A549 (cell line): ENCODE measurements at regions not wholly inside any gene's neighbourhood (a gene's known extent, or its start where the extent isn't known, plus 50 kb on each side); places are given as distances from the start of the nearest gene placed in this dataset.

ENCODE experiments used
- ATAC-seq, 2 experiments: fragments of 200-7000 bp in 1 of 2; fragments of >200 bp in 1 of 2; cut with Nextera tagmentation in 1 of 2; cut with Tn5 transposase in 1 of 2; 3 replicates each; pipeline versions ENCODE4 v1.8.0 to v1.9.1; 2018 to 2020; ENCODE audit warnings: mild to moderate bottlenecking in 1 of 2, moderate library complexity in 1 of 2
- CTCF ChIA-PET: fragments of 300-600 bp; sonication (Branson Sonifier 250); formaldehyde crosslinking; extraction: SDS; loops from one replicate; lab custom pipeline; 2021; ENCODE audit warnings: antibody characterized with exemption, inconsistent platforms; lab: Yijun Ruan, JAX
- POLR2A ChIA-PET: fragments of 350-600 bp; formaldehyde crosslinking; extraction: SDS; loops from one replicate; lab custom pipeline; 2021; ENCODE audit warnings: antibody characterized with exemption, inconsistent platforms; lab: Yijun Ruan, JAX
- DNase-seq, 2 experiments: peaks; one replicate each; pipeline versions ENCODE4 v3.0.0 to v3.0.0-alpha.2; 2011 to 2016; ENCODE audit warnings: low read depth in 1 of 2, low spot score in 1 of 2
- FAIRE-seq: peaks from 2 replicates; lab custom pipeline; 2011; peaks lifted over from hg19 to GRCh38; lab: Jason Lieb, UNC
- H3K27ac ChIP-seq, 2 experiments: fragments of >200 bp; sonication (Bioruptor Twin); formaldehyde crosslinking; 3 replicates each; pipeline ENCODE4 v1.5.1; 2016 to 2017
- H3K4me1 ChIP-seq: fragments of >200 bp; sonication (Bioruptor Twin); formaldehyde crosslinking; 3 replicates; pipeline ENCODE4 v1.6.1; 2016
- H3K4me2 ChIP-seq: fragments of >200 bp; sonication (Bioruptor Twin); formaldehyde crosslinking; 3 replicates; pipeline ENCODE4 v1.6.1; 2016
- H3K4me3 ChIP-seq: fragments of >200 bp; sonication (Bioruptor Twin); formaldehyde crosslinking; 3 replicates; pipeline ENCODE4 v1.5.1; 2016
- H3K9me3 ChIP-seq: fragments of >200 bp; sonication (Bioruptor Twin); formaldehyde crosslinking; 3 replicates; pipeline ENCODE4 v1.6.1; 2016
- ATOH8 ChIP-seq: fragments of 250-450 bp; sonication (Bioruptor Pico); IDR thresholded peaks from 2 replicates; pipeline ENCODE4 v1.5.0; 2020; ENCODE audit warnings: low read depth, mild to moderate bottlenecking, moderate library complexity
- CEBPB ChIP-seq, 2 experiments: fragments of >200 bp in 1 of 2; sonication (Bioruptor Twin) in 1 of 2; formaldehyde crosslinking in 1 of 2; IDR thresholded peaks; 2 replicates each; pipeline ENCODE4 v1.6.1; 2012 to 2016
- CHD2 ChIP-seq: fragments of 150-350 bp; IDR thresholded peaks from 2 replicates; pipeline ENCODE4 v1.6.1; 2014; ENCODE audit warnings: low read length; ENCODE audit not compliant: partially characterized antibody
- CHD4 ChIP-seq: fragments of 200-600 bp; sonication (generic); IDR thresholded peaks from 2 replicates; pipeline ENCODE4 v1.6.1; 2016; ENCODE audit warnings: antibody characterized with exemption, mild to moderate bottlenecking, borderline replicate concordance
- EHF ChIP-seq: fragments of 250-450 bp; sonication (Bioruptor Pico); IDR thresholded peaks from 2 replicates; pipeline ENCODE4 v1.5.0; 2020; ENCODE audit warnings: mild to moderate bottlenecking
- EHMT2 ChIP-seq: fragments of 200-600 bp; sonication (generic); IDR thresholded peaks from 2 replicates; pipeline ENCODE4 v1.6.1; 2016; ENCODE audit warnings: antibody characterized with exemption, low read depth, mild to moderate bottlenecking, moderate library complexity
- FOSL2 ChIP-seq, 2 experiments: fragments of 450-650 bp in 1 of 2; fragments of >200 bp in 1 of 2; sonication (Bioruptor Twin) in 1 of 2; formaldehyde crosslinking; IDR thresholded peaks; 2 replicates each; pipeline versions ENCODE4 v1.5.0 to v1.6.1; 2016 to 2020; ENCODE audit warnings: mild to moderate bottlenecking in 1 of 2, moderate library complexity in 1 of 2
- FOXS1 ChIP-seq: fragments of 250-450 bp; sonication (Bioruptor Pico); IDR thresholded peaks from 2 replicates; pipeline ENCODE4 v1.5.0; 2020; ENCODE audit warnings: mild to moderate bottlenecking, moderate library complexity
- HEYL ChIP-seq: fragments of 250-450 bp; sonication (Bioruptor Pico); IDR thresholded peaks from 2 replicates; pipeline ENCODE4 v1.8.0; 2021; ENCODE audit warnings: mild to moderate bottlenecking, moderate library complexity
- JUNB ChIP-seq: fragments of >200 bp; sonication (Bioruptor Twin); formaldehyde crosslinking; IDR thresholded peaks from 2 replicates; pipeline ENCODE4 v1.6.1; 2016
- KDM5A ChIP-seq: fragments of 200-600 bp; sonication (generic); IDR thresholded peaks from 2 replicates; pipeline ENCODE4 v1.6.1; 2016; ENCODE audit warnings: antibody characterized with exemption, mild to moderate bottlenecking
- MAX ChIP-seq: IDR thresholded peaks from 2 replicates; pipeline ENCODE4 v1.6.1; 2012
- NFE2L2 ChIP-seq: fragments of 150-350 bp; conservative IDR thresholded peaks from 2 replicates; pipeline ENCODE4 v1.6.1; 2014; ENCODE audit warnings: low read length
- PBX3 ChIP-seq: IDR thresholded peaks from 2 replicates; pipeline ENCODE4 v1.6.1; 2012
- PHF8 ChIP-seq: fragments of 200-600 bp; sonication (generic); IDR thresholded peaks from 2 replicates; pipeline ENCODE4 v1.6.1; 2016; ENCODE audit warnings: low read depth, mild to moderate bottlenecking, antibody characterized with exemption, moderate library complexity, borderline replicate concordance
- REST ChIP-seq: fragments of 200-600 bp; sonication (generic); IDR thresholded peaks from 2 replicates; pipeline ENCODE4 v1.6.1; 2016; ENCODE audit warnings: antibody characterized with exemption, mild to moderate bottlenecking, moderate library complexity
- SREBF2 ChIP-seq: fragments of 450-650 bp; IDR thresholded peaks from 2 replicates; pipeline ENCODE4 v1.6.1; 2014; ENCODE audit warnings: mild to moderate bottlenecking, moderate library complexity
- ZC3H11A ChIP-seq: fragments of 450-650 bp; IDR thresholded peaks from 2 replicates; pipeline ENCODE4 v1.6.1; 2014; ENCODE audit warnings: antibody characterized with exemption, mild to moderate bottlenecking
- ZFP36 ChIP-seq: fragments of 450-650 bp; IDR thresholded peaks from 2 replicates; pipeline ENCODE4 v1.6.1; 2014; ENCODE audit warnings: borderline replicate concordance; ENCODE audit not compliant: partially characterized antibody
- ZNF302 ChIP-seq: fragments of 250-450 bp; sonication (Bioruptor Pico); IDR thresholded peaks from 2 replicates; pipeline ENCODE4 v1.9.0; 2021; ENCODE audit warnings: inconsistent platforms, mild to moderate bottlenecking, moderate library complexity
- WGBS: methylation state at CpG from one replicate; pipeline ENCODE4 v1.1.6; 2017; ENCODE audit errors: missing lambda C conversion rate; 5-methylcytosine and 5-hydroxymethylcytosine counted together

GRCh38 chr1:232440325-232441035 lies 189.5 kb downstream of the SIPA1L2 start:
- H3K4me1 ChIP-seq = no peaks in the 10 kb centered on the region
- DNase-seq (no peak), ATAC-seq (no peak), FAIRE-seq (no peak)
- 85% methylated on average over 11 of the region's 11 CpGs for WGBS
- TF ChIP-seq ZNF302 (CRISPR knock-in tag) (no peak), PHF8 (no peak), FOXS1 (CRISPR knock-in tag) (no peak), JUNB (no peak), ATOH8 (CRISPR knock-in tag) (no peak), EHMT2 (no peak), SREBF2 (no peak), CHD2 (no peak), CHD4 (no peak)
- POLR2A ChIA-PET = no interaction called here
- CTCF ChIA-PET = no interaction called here
- H3K27ac ChIP-seq = no peak overlapping the region
- H3K9me3 ChIP-seq = no peaks in the 10 kb centered on the region
- H3K4me2 ChIP-seq = no peak overlapping the region
- no peak overlapping the region for H3K4me3 ChIP-seq

GRCh38 chr1:232439011-232439410 lies 190.9 kb downstream of the SIPA1L2 start:
- ChIA-PET CTCF (interaction anchor here (0.6 kb wide), 1 partner anchor 166 kb away, joined by 3 read pairs; no protein-coding TSS in a partner anchor), POLR2A (no interaction called here)
- WGBS = 88% methylated on average over 17 of the region's 18 CpGs
- Histone ChIP-seq H3K9me3 (no peaks in the 10 kb centered on the region), H3K27ac (no peak overlapping the region), H3K4me2 (no peak overlapping the region), H3K4me1 (no peaks in the 10 kb centered on the region), H3K4me3 (no peak overlapping the region)
- ATAC-seq (no peak), FAIRE-seq (no peak), DNase-seq (no peak)
- no peak for TF ChIP-seq MAX
- no peak for TF ChIP-seq HEYL (CRISPR knock-in tag)
- TF ChIP-seq KDM5A = no peak
- no peak for TF ChIP-seq NFE2L2
- no peak for TF ChIP-seq REST
- no peak for TF ChIP-seq CEBPB (IDR thresholded peaks at IDR 0.05)
- TF ChIP-seq SREBF2 = no peak
- no peak for TF ChIP-seq EHF (CRISPR knock-in tag)
- TF ChIP-seq FOSL2 (IDR thresholded peaks at IDR 0.05) = no peak
- no peak for TF ChIP-seq FOSL2 (CRISPR knock-in tag; IDR thresholded peaks at IDR 0.05)
- no peak for TF ChIP-seq PBX3
- no peak for TF ChIP-seq ZC3H11A
- TF ChIP-seq CHD2 = no peak
- no peak for TF ChIP-seq ZFP36
